MM.1S (cell line): ENCODE measurements at regions not wholly inside any gene's neighbourhood (a gene's known extent, or its start where the extent isn't known, plus 50 kb on each side); places are given as distances from the start of the nearest gene placed in this dataset.

Experiments used
- EZH2 ChIP-seq: fragments of 300-600 bp; sonication (generic); optimal IDR thresholded peaks from 2 replicates; pipeline ENCODE3; 2017; ENCODE audit warnings: low read depth, mild to moderate bottlenecking, antibody characterized with exemption, low read length, mixed read lengths
- TF ChIP-seq, protein P1 (sequence below): fragments of 300-600 bp; sonication (generic); IDR thresholded peaks from 2 replicates; pipeline ENCODE4 v1.5.1; 2016; ENCODE audit warnings: antibody characterized with exemption, low read length, mixed read lengths

GRCh38 chr4:29722253-29722652 is 997.9 kb upstream of the PCDH7 start:
- TF ChIP-seq, protein P1, sequence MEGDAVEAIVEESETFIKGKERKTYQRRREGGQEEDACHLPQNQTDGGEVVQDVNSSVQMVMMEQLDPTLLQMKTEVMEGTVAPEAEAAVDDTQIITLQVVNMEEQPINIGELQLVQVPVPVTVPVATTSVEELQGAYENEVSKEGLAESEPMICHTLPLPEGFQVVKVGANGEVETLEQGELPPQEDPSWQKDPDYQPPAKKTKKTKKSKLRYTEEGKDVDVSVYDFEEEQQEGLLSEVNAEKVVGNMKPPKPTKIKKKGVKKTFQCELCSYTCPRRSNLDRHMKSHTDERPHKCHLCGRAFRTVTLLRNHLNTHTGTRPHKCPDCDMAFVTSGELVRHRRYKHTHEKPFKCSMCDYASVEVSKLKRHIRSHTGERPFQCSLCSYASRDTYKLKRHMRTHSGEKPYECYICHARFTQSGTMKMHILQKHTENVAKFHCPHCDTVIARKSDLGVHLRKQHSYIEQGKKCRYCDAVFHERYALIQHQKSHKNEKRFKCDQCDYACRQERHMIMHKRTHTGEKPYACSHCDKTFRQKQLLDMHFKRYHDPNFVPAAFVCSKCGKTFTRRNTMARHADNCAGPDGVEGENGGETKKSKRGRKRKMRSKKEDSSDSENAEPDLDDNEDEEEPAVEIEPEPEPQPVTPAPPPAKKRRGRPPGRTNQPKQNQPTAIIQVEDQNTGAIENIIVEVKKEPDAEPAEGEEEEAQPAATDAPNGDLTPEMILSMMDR = no peak
- no peak for TF ChIP-seq EZH2
